Panc1 (cell line): ENCODE measurements at regions not wholly inside any gene's neighbourhood (a gene's known extent, or its start where the extent isn't known, plus 50 kb on each side); places are given as distances from the start of the nearest gene placed in this dataset.

ENCODE experiments used
- ATAC-seq: fragments of 200-7000 bp; cut with Tn5 transposase; 2 replicates; pipeline ENCODE4 v1.9.1; 2020; ENCODE audit warnings: mild to moderate bottlenecking, moderate library complexity
- BruUV-seq: library from RNA; stranded (reverse); fragments of 400-500 nt; replicated peaks from 2 replicates; lab custom pipeline; 2021; lab: Mats Ljungman, UMichigan
- CTCF ChIA-PET: fragments of 300-600 bp; sonication (Branson Sonifier 250); formaldehyde crosslinking; loops from one replicate; lab custom pipeline; 2022; ENCODE audit warnings: antibody characterized with exemption; lab: Charles Lee
- POLR2A ChIA-PET: fragments of 300-600 bp; sonication (Branson Sonifier 250); formaldehyde crosslinking; loops from one replicate; lab custom pipeline; 2022; ENCODE audit warnings: antibody characterized with exemption; lab: Charles Lee
- DNase-seq: peaks from one replicate; pipeline ENCODE4 v3.0.0-alpha.2; 2010; ENCODE audit warnings: low read depth, low spot score
- H3K27ac ChIP-seq: 2 replicates; pipeline ENCODE4 v1.5.1; 2011; ENCODE audit warnings: mild to moderate bottlenecking, low read length, inconsistent platforms
- H3K27me3 ChIP-seq: fragments of 200-500 bp; sonication (Bioruptor generic); 2 replicates; pipeline ENCODE4 v1.6.0; 2014; ENCODE audit warnings: low read length, inconsistent platforms; ENCODE audit not compliant: control insufficient read depth, insufficient read depth
- H3K36me3 ChIP-seq: fragments of 200-500 bp; sonication (Bioruptor generic); 2 replicates; pipeline ENCODE4 v1.5.1; 2014; ENCODE audit warnings: inconsistent platforms, mild to moderate bottlenecking, low read length, moderate library complexity; ENCODE audit not compliant: control insufficient read depth, insufficient read depth
- H3K4me1 ChIP-seq: 2 replicates; pipeline ENCODE4 v1.5.1; 2011; ENCODE audit warnings: inconsistent platforms, mild to moderate bottlenecking, low read length, moderate library complexity; ENCODE audit not compliant: control insufficient read depth, insufficient read depth
- H3K4me3 ChIP-seq, 2 experiments: 2 replicates each; pipeline ENCODE4 v1.5.1; 2011 to 2012; ENCODE audit warnings: low read depth in 2 of 2, low read length in 2 of 2, mild to moderate bottlenecking in 2 of 2, inconsistent platforms in 1 of 2, moderate library complexity in 1 of 2
- H3K9me3 ChIP-seq: fragments of 200-500 bp; sonication (Bioruptor generic); 2 replicates; pipeline ENCODE4 v1.5.1; 2014; ENCODE audit warnings: low read depth, mild to moderate bottlenecking, inconsistent platforms, low read length, moderate library complexity; ENCODE audit not compliant: control insufficient read depth, insufficient read depth
- POLR2AphosphoS5 ChIP-seq: IDR thresholded peaks from 2 replicates; pipeline ENCODE4 v1.6.1; 2012; ENCODE audit warnings: mild to moderate bottlenecking, low read depth, low read length, moderate library complexity
- SIN3A ChIP-seq: IDR thresholded peaks from 2 replicates; pipeline ENCODE4 v1.6.1; 2012; ENCODE audit warnings: low read depth, mild to moderate bottlenecking, low read length, moderate library complexity, borderline replicate concordance; ENCODE audit not compliant: insufficient read depth
- TCF7L2 ChIP-seq: IDR thresholded peaks from 2 replicates; pipeline ENCODE4 v1.6.1; 2011; ENCODE audit warnings: mild to moderate bottlenecking, low read depth, low read length, inconsistent platforms
- in situ Hi-C: cut with HindIII; loops from 2 replicates; pipeline ENCODE4 v1.10.0; 2016; ENCODE audit warnings: low sequenced_read_pairs, low pct_unique_long_range_greater_than_20kb
- intact Hi-C: fragments of 100-400 bp; cut with micrococcal nuclease; formaldehyde crosslinking; loops from one replicate; pipeline ENCODE4 v1.10.0; 2022; ENCODE audit not compliant: unreplicated experiment
- TF ChIP-seq, protein P1 (sequence below), 2 experiments: IDR thresholded peaks; 2 replicates each; pipeline ENCODE4 v1.6.1; 2011 to 2012; ENCODE audit warnings: low read depth in 2 of 2, control low read depth in 1 of 2, low read length in 1 of 2, mild to moderate bottlenecking in 1 of 2, moderate library complexity in 1 of 2; ENCODE audit not compliant: insufficient read depth in 1 of 2
- TF ChIP-seq, protein P2 (sequence below): fragments of 450-650 bp; IDR thresholded peaks from 2 replicates; pipeline ENCODE4 v1.5.1; 2017; ENCODE audit warnings: mild to moderate bottlenecking

- BruUV-seq = no TSS peak
- CTCF ChIA-PET = interaction anchor here (0.6 kb wide), 1 partner anchor 199 kb away, joined by 3 read pairs; no protein-coding TSS in a partner anchor
- DNase-seq (no peak), ATAC-seq (0 out of 2 replicates have a peak, but pooled peaks have one; percentile 51)
- Histone ChIP-seq H3K4me3 (no peak overlapping the region), H3K4me1 (no peaks in the 10 kb centered on the region), H3K27me3 (0 out of 2 replicates have a peak, but pooled peaks cover under 1% of the 10 kb centered on the region), H3K9me3 (no peaks in the 10 kb centered on the region), H3K36me3 (no peaks in the 10 kb centered on the region), H3K27ac (no peak overlapping the region)
- POLR2A ChIA-PET = no interaction called here
- intact Hi-C loops = no loop called here
- in situ Hi-C loops = no loop called here
- TF ChIP-seq TCF7L2 (no peak), POLR2AphosphoS5 (no peak)
- TF ChIP-seq, protein P1, sequence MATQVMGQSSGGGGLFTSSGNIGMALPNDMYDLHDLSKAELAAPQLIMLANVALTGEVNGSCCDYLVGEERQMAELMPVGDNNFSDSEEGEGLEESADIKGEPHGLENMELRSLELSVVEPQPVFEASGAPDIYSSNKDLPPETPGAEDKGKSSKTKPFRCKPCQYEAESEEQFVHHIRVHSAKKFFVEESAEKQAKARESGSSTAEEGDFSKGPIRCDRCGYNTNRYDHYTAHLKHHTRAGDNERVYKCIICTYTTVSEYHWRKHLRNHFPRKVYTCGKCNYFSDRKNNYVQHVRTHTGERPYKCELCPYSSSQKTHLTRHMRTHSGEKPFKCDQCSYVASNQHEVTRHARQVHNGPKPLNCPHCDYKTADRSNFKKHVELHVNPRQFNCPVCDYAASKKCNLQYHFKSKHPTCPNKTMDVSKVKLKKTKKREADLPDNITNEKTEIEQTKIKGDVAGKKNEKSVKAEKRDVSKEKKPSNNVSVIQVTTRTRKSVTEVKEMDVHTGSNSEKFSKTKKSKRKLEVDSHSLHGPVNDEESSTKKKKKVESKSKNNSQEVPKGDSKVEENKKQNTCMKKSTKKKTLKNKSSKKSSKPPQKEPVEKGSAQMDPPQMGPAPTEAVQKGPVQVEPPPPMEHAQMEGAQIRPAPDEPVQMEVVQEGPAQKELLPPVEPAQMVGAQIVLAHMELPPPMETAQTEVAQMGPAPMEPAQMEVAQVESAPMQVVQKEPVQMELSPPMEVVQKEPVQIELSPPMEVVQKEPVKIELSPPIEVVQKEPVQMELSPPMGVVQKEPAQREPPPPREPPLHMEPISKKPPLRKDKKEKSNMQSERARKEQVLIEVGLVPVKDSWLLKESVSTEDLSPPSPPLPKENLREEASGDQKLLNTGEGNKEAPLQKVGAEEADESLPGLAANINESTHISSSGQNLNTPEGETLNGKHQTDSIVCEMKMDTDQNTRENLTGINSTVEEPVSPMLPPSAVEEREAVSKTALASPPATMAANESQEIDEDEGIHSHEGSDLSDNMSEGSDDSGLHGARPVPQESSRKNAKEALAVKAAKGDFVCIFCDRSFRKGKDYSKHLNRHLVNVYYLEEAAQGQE (IDR thresholded peaks at IDR 0.05; ENCODE audit: insufficient read depth in 1 of 2, low read depth in 2 of 2, low read length in 1 of 2) = no peak
These were observed 499.5 kb downstream of the ENC1 start for GRCh38 chr5:74141053-74141452.

- H3K4me3 ChIP-seq = no peak overlapping the region
- BruUV-seq = no TSS peak
- intact Hi-C loops = no loop called here
- in situ Hi-C loops = no loop called here
- no peak for DNase-seq
- peaks cover 3% of the 10 kb centered on the region; the same call in 1 of the 2 replicates for H3K27me3 ChIP-seq
- no peak overlapping the region for H3K27ac ChIP-seq
- H3K4me1 ChIP-seq = no peaks in the 10 kb centered on the region
- POLR2A ChIA-PET = no interaction called here
- H3K9me3 ChIP-seq = no peaks in the 10 kb centered on the region
- no peak for ATAC-seq
- CTCF ChIA-PET = no interaction called here
- no peaks in the 10 kb centered on the region for H3K36me3 ChIP-seq
- TF ChIP-seq POLR2AphosphoS5 = no peak
- TF ChIP-seq SIN3A = no peak
- TF ChIP-seq, protein P1 (IDR thresholded peaks at IDR 0.05; ENCODE audit: insufficient read depth in 1 of 2, low read depth in 2 of 2, low read length in 1 of 2) = no peak
- TF ChIP-seq, protein P2, sequence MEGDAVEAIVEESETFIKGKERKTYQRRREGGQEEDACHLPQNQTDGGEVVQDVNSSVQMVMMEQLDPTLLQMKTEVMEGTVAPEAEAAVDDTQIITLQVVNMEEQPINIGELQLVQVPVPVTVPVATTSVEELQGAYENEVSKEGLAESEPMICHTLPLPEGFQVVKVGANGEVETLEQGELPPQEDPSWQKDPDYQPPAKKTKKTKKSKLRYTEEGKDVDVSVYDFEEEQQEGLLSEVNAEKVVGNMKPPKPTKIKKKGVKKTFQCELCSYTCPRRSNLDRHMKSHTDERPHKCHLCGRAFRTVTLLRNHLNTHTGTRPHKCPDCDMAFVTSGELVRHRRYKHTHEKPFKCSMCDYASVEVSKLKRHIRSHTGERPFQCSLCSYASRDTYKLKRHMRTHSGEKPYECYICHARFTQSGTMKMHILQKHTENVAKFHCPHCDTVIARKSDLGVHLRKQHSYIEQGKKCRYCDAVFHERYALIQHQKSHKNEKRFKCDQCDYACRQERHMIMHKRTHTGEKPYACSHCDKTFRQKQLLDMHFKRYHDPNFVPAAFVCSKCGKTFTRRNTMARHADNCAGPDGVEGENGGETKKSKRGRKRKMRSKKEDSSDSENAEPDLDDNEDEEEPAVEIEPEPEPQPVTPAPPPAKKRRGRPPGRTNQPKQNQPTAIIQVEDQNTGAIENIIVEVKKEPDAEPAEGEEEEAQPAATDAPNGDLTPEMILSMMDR = no peak
- no peak for TF ChIP-seq TCF7L2
These were observed 500.1 kb downstream of the ENC1 start for GRCh38 chr5:74140409-74140808.
